SK-N-SH treated with all-trans-retinoic acid at 6 μM for 48 hours (cell line): ENCODE measurements at regions not wholly inside any gene's neighbourhood (a gene's known extent, or its start where the extent isn't known, plus 50 kb on each side); places are given as distances from the start of the nearest gene placed in this dataset.

Source experiments
- ARNTL ChIP-seq: fragments of 450-650 bp; formaldehyde crosslinking; IDR thresholded peaks from 2 replicates; pipeline ENCODE4 v1.5.0; 2020; ENCODE audit warnings: low read depth, mild to moderate bottlenecking, moderate library complexity, borderline replicate concordance
- BACH2 ChIP-seq: fragments of 250-450 bp; sonication (Bioruptor Pico); IDR thresholded peaks from 2 replicates; pipeline ENCODE4 v1.9.0; 2021; ENCODE audit warnings: mild to moderate bottlenecking, borderline replicate concordance
- CREB5 ChIP-seq: fragments of 250-450 bp; sonication (Bioruptor Pico); IDR thresholded peaks from 2 replicates; pipeline ENCODE4 v1.5.1; 2020; ENCODE audit warnings: low read depth, mild to moderate bottlenecking, moderate library complexity
- GLIS3 ChIP-seq: fragments of 250-450 bp; sonication (Bioruptor Pico); IDR thresholded peaks from 2 replicates; pipeline ENCODE4 v1.5.0; 2020; ENCODE audit warnings: mild to moderate bottlenecking, moderate library complexity
- ISL1 ChIP-seq: fragments of 250-450 bp; sonication (Bioruptor Pico); IDR thresholded peaks from 2 replicates; pipeline ENCODE4 v2.1.2; 2022; ENCODE audit warnings: mild to moderate bottlenecking, moderate library complexity
- PATZ1 ChIP-seq: fragments of 250-450 bp; sonication (Bioruptor Pico); IDR thresholded peaks from 2 replicates; pipeline ENCODE4 v1.8.0; 2020; ENCODE audit warnings: mild to moderate bottlenecking, moderate library complexity, borderline replicate concordance
- RARB ChIP-seq: fragments of 250-450 bp; sonication (Bioruptor Pico); IDR thresholded peaks from 2 replicates; pipeline ENCODE4 v1.8.0; 2021; ENCODE audit warnings: mild to moderate bottlenecking, moderate library complexity
- TCF4 ChIP-seq: fragments of 250-450 bp; sonication (Bioruptor Pico); IDR thresholded peaks from 2 replicates; pipeline ENCODE4 v1.8.0; 2021; ENCODE audit warnings: mild to moderate bottlenecking, moderate library complexity, borderline replicate concordance
- TOX ChIP-seq: fragments of 250-450 bp; sonication (Bioruptor Pico); IDR thresholded peaks from 2 replicates; pipeline ENCODE4 v1.8.0; 2021; ENCODE audit warnings: mild to moderate bottlenecking, moderate library complexity, borderline replicate concordance
- TSHZ2 ChIP-seq: fragments of 250-450 bp; sonication (Bioruptor Pico); IDR thresholded peaks from 2 replicates; pipeline ENCODE4 v1.5.0; 2020; ENCODE audit warnings: mild to moderate bottlenecking, moderate library complexity
- ZC3H10 ChIP-seq: fragments of 250-450 bp; sonication (Bioruptor Pico); IDR thresholded peaks from 2 replicates; pipeline ENCODE4 v1.5.1; 2021; ENCODE audit warnings: mild to moderate bottlenecking, moderate library complexity
- ZFP3 ChIP-seq: fragments of 250-450 bp; sonication (Bioruptor Pico); IDR thresholded peaks from 2 replicates; pipeline ENCODE4 v1.5.0; 2020; ENCODE audit warnings: mild to moderate bottlenecking, moderate library complexity
- ZFP30 ChIP-seq: fragments of 450-650 bp; formaldehyde crosslinking; IDR thresholded peaks from 2 replicates; pipeline ENCODE4 v1.5.0; 2022; ENCODE audit warnings: mild to moderate bottlenecking, moderate library complexity
- ZNF565 ChIP-seq: fragments of 450-650 bp; formaldehyde crosslinking; conservative IDR thresholded peaks from 2 replicates; pipeline ENCODE4 v1.5.0; 2020; ENCODE audit warnings: low read depth, mild to moderate bottlenecking, moderate library complexity

GRCh38 chr16:77584205-77584859 is 138.0 kb upstream of the NUDT7 start:
- TF ChIP-seq PATZ1 (no peak), ZC3H10 (CRISPR knock-in tag) (no peak), ARNTL (CRISPR knock-in tag) (no peak), ZNF565 (CRISPR knock-in tag) (no peak), TOX (no peak), ISL1 (no peak), GLIS3 (CRISPR knock-in tag) (no peak), CREB5 (CRISPR knock-in tag) (no peak), ZFP3 (CRISPR knock-in tag) (no peak), ZFP30 (CRISPR knock-in tag) (no peak), TCF4 (CRISPR knock-in tag) (no peak), BACH2 (CRISPR knock-in tag) (no peak), RARB (CRISPR knock-in tag) (no peak), TSHZ2 (no peak)
